ENCODE measurements at regions not wholly inside any gene's neighbourhood (a gene's known extent, or its start where the extent isn't known, plus 50 kb on each side); places are given as distances from the start of the nearest gene placed in this dataset.

GRCh38 chr6:169933839-169934698 lies 182.6 kb downstream of the ERMARD start:
- TF ChIP-seq, protein P1, sequence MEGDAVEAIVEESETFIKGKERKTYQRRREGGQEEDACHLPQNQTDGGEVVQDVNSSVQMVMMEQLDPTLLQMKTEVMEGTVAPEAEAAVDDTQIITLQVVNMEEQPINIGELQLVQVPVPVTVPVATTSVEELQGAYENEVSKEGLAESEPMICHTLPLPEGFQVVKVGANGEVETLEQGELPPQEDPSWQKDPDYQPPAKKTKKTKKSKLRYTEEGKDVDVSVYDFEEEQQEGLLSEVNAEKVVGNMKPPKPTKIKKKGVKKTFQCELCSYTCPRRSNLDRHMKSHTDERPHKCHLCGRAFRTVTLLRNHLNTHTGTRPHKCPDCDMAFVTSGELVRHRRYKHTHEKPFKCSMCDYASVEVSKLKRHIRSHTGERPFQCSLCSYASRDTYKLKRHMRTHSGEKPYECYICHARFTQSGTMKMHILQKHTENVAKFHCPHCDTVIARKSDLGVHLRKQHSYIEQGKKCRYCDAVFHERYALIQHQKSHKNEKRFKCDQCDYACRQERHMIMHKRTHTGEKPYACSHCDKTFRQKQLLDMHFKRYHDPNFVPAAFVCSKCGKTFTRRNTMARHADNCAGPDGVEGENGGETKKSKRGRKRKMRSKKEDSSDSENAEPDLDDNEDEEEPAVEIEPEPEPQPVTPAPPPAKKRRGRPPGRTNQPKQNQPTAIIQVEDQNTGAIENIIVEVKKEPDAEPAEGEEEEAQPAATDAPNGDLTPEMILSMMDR (IDR thresholded peaks at IDR 0.05; ENCODE audit: poor library complexity), result no peak
- no peak for TF ChIP-seq EZH2 (IDR thresholded peaks at IDR 0.05; ENCODE audit: borderline replicate concordance)
